ENCODE measurements at regions not wholly inside any gene's neighbourhood (a gene's known extent, or its start where the extent isn't known, plus 50 kb on each side); places are given as distances from the start of the nearest gene placed in this dataset.

DNA sequence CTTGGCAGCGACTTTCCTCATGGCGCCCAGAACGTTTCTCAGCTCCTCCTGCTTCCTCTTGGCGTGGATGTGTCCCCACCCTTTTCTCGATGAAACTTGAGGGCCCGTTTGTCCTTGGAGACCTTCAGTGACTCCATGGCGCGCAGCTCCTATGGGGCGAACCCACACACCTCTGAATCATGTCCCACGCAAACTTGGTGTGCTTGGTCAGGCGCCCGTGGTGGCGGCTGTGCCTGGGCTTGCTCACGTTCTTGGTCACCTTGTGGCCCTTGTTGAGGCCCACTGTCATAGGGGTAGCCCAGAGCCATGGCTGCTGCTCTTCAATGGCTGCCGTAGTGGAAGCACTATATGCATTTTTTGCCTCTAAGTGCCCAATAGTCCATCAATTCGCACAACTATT is 117.5 kb upstream of the FOXP2 start:
- TF ChIP-seq, protein P1, sequence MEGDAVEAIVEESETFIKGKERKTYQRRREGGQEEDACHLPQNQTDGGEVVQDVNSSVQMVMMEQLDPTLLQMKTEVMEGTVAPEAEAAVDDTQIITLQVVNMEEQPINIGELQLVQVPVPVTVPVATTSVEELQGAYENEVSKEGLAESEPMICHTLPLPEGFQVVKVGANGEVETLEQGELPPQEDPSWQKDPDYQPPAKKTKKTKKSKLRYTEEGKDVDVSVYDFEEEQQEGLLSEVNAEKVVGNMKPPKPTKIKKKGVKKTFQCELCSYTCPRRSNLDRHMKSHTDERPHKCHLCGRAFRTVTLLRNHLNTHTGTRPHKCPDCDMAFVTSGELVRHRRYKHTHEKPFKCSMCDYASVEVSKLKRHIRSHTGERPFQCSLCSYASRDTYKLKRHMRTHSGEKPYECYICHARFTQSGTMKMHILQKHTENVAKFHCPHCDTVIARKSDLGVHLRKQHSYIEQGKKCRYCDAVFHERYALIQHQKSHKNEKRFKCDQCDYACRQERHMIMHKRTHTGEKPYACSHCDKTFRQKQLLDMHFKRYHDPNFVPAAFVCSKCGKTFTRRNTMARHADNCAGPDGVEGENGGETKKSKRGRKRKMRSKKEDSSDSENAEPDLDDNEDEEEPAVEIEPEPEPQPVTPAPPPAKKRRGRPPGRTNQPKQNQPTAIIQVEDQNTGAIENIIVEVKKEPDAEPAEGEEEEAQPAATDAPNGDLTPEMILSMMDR (IDR thresholded peaks at IDR 0.05; ENCODE audit: insufficient read depth, low read length, missing control alignments): no peak
- ChIA-PET CTCF (no interaction called here), POLR2A (no interaction called here)
- DNase-seq (ENCODE audit: low read depth, low spot score): no peak
- H3K4me3 ChIP-seq (ENCODE audit: low read depth, low read length): no peak overlapping the region

DNA sequence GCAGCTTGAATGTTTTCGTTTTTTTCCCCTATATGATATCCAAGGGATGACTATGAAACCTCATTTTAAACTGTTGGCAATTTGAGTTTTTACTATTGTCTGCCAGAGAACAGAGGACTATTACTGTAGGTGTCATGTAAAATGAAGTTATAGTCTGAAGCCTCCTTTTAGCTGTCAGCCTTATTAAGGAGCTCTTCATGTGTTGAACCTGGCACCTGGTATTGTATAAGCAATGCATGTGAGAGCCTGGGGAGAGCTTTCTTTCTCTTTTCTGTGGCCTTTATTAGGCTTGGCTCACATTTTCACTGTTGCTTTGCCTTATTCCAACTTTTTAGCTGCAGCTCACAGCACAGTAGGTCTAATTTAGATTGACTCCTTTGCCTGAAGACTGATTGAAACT is 119.1 kb upstream of the FOXP2 start:
- POLR2A ChIA-PET: no interaction called here

DNA sequence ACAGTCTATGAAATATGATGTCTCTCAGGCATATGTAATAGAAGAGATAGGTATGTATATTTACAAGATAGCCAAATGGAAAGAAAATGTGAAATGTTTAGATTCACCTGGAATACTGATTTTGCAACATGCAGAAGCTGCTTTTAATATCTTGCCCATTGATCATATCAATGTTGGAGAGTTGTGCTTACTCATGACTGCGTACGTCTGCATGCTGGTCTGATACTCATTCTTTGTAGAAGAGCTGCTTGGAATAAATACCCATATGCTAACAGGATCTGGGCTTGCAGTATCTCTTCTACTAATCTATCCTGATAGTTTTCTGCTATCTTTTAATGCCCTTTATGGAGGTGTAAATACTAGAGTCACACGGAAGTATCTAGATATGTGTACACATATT is 120.6 kb upstream of the FOXP2 start:
- TF ChIP-seq, protein P1 (IDR thresholded peaks at IDR 0.05; ENCODE audit: insufficient read depth, low read length, missing control alignments): no peak
- DNase-seq (ENCODE audit: low read depth, low spot score): no peak
- CTCF ChIA-PET: no interaction called here
- POLR2A ChIA-PET: no interaction called here
- H3K4me3 ChIP-seq (ENCODE audit: low read depth, low read length): no peak overlapping the region

More for the DNA sequence above, 119.1 kb upstream of the FOXP2 start:
- TF ChIP-seq, protein P1 (IDR thresholded peaks at IDR 0.05; ENCODE audit: insufficient read depth, low read length, missing control alignments): no peak
- H3K4me3 ChIP-seq (ENCODE audit: low read depth, low read length): no peak overlapping the region
- CTCF ChIA-PET: no interaction called here
- no peak for DNase-seq (ENCODE audit: low read depth, low spot score)

DNA sequence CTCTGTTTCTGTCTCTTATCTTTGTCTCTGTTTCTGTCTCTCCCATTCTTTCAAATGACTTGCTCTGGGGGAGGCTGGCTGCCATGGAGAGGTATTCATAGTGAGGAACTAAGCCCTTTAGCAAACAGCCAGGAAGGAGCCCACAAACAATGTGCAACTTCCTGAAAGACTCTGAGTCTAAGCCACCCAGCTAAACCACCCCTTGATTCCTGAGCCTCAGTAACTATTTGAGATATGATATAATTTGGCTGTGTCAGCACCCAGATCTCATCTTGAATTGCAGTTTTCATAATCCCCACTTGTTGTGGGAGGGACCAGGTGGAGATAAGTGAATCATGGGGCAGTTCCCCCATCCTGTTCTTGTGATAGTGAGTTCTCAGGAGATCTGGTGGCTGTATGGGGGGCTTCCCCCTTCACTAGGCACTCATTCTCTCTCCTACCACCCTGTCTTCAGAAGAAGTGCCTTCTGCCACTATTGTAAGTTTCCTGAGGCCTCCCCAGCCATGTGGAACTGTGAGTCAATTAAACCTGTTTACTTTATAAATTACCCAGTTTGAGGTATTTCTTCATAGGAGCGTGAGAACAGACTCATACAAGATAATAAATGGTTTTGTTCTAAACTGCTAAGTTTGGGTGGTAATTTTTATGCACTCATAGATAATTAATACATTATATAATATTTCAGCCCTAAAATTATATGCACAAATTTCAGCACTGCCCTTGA is 121.2 kb upstream of the FOXP2 start:
- POLR2A ChIA-PET: no interaction called here
- TF ChIP-seq, protein P1 (IDR thresholded peaks at IDR 0.05; ENCODE audit: insufficient read depth, low read length, missing control alignments): no peak
- no peak overlapping the region for H3K4me3 ChIP-seq (ENCODE audit: low read depth, low read length)
- DNase-seq (ENCODE audit: low read depth, low spot score): no peak
- CTCF ChIA-PET: no interaction called here

DNA sequence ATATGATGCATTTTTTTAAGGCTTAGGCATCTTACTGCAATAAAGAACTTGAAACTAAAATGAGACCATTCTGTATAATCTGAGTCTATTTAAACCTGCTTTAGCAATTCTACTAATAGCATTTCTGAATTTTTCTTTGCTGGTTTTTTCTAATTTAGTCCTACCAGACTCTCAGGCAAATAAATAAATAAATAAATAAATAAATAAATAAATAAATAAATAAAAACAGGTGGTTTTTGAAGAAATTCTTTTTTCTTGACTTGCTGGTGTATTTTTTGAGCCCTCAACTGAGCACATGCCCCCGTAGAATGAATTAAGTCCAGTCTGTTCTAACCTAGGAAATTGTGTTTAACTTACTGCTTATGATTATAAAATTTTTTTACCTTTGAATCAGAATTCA is 134.7 kb upstream of the FOXP2 start:
- DNase-seq (ENCODE audit: low read depth, low spot score): no peak
- CTCF ChIA-PET: no interaction called here
- TF ChIP-seq, protein P1 (IDR thresholded peaks at IDR 0.05; ENCODE audit: insufficient read depth, low read length, missing control alignments): no peak
- POLR2A ChIA-PET: no interaction called here
- no peak overlapping the region for H3K4me3 ChIP-seq (ENCODE audit: low read depth, low read length)

DNA sequence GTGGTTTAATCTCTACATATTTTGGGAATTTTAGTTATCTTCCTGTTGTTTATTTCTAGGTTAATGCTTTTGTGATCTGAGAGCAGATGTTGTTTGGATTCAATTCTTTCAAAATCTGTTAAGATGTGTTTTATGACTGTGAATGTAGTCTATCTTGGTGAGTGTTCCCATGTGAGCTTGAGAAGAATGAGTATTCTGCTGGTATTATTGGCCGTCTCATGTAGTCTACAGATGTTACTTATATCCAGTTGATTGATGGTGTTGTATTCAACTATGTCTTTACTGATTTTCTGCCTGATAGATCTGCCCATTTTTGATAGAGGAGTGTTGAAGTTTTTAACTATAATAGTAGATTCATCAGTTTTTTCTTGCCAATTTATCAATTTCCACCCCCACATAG is 141.4 kb upstream of the FOXP2 start:
- no peak for DNase-seq (ENCODE audit: low read depth, low spot score)
- ChIA-PET CTCF (no interaction called here), POLR2A (no interaction called here)
- TF ChIP-seq, protein P1 (IDR thresholded peaks at IDR 0.05; ENCODE audit: insufficient read depth, low read length, missing control alignments): no peak
- no peak overlapping the region for H3K4me3 ChIP-seq (ENCODE audit: low read depth, low read length)

Measured in AG04449 (cell line).